BLaER1 treated with 17β-estradiol and CSF1 and Interleukin-3, amounts not matched to agents 10 nM and 100 nM (cell line): ENCODE measurements at regions not wholly inside any gene's neighbourhood (a gene's known extent, or its start where the extent isn't known, plus 50 kb on each side); places are given as distances from the start of the nearest gene placed in this dataset.

Experiments used
- H3K27ac ChIP-seq, 11 experiments: shearing (Covaris generic); formaldehyde crosslinking; 2 replicates each; pipeline ENCODE4 v1.8.1; 2022
- H3K27me3 ChIP-seq, 11 experiments: shearing (Covaris generic); formaldehyde crosslinking; 2 replicates each; pipeline ENCODE4 v1.8.1; 2022
- H3K36me3 ChIP-seq, 11 experiments: shearing (Covaris generic); formaldehyde crosslinking; 2 replicates each; pipeline ENCODE4 v1.8.1; 2022
- H3K4me1 ChIP-seq, 10 experiments: shearing (Covaris generic); formaldehyde crosslinking; 2 replicates each; pipeline ENCODE4 v1.8.1; 2022
- H3K4me2 ChIP-seq, 11 experiments: shearing (Covaris generic); formaldehyde crosslinking; 2 replicates each; pipeline ENCODE4 v1.8.1; 2022
- H3K4me3 ChIP-seq, 10 experiments: shearing (Covaris generic); formaldehyde crosslinking; 2 replicates each; pipeline ENCODE4 v1.8.1; 2022
- H3K9ac ChIP-seq, 11 experiments: shearing (Covaris generic); formaldehyde crosslinking; 2 replicates each; pipeline ENCODE4 v1.8.1; 2022
- H3K9me3 ChIP-seq, 11 experiments: shearing (Covaris generic); formaldehyde crosslinking; replicated peaks in 1 of 11; 2 replicates each; pipeline ENCODE4 v1.8.1; 2022
- H4K20me1 ChIP-seq, 11 experiments: shearing (Covaris generic); formaldehyde crosslinking; 2 replicates each; pipeline ENCODE4 v1.8.1; 2022
- Cebpa-rat ChIP-seq, 11 experiments: shearing (Covaris generic); IDR thresholded peaks; 2 replicates each; pipeline ENCODE4 v1.8.1; 2022

GRCh38 chr2:121019756-121020155 is 265.2 kb downstream of the TFCP2L1 start:
- Histone ChIP-seq H3K9me3 (peaks cover 0 to 6% (median 4%) of the 10 kb centered on the region in 11 experiments; a peak in 6 of 22 replicates), H3K36me3 (no peaks in the 10 kb centered on the region), H4K20me1 (no peaks in the 10 kb centered on the region), H3K27ac (no peak overlapping the region), H3K4me1 (no peaks in the 10 kb centered on the region), H3K4me3 (no peak overlapping the region), H3K4me2 (no peak overlapping the region), H3K9ac (no peak overlapping the region), H3K27me3 (no peaks in the 10 kb centered on the region)
- no peak for TF ChIP-seq Cebpa-rat (IDR thresholded peaks at IDR 0.05)

- no peaks in the 10 kb centered on the region for H3K27me3 ChIP-seq
- TF ChIP-seq Cebpa-rat (IDR thresholded peaks at IDR 0.05), result no peak
- H3K4me1 ChIP-seq, result no peaks in the 10 kb centered on the region
- no peaks in the 10 kb centered on the region for H3K36me3 ChIP-seq
- no peak overlapping the region for H3K4me2 ChIP-seq
- no peaks in the 10 kb centered on the region for H3K9me3 ChIP-seq
- no peaks in the 10 kb centered on the region for H4K20me1 ChIP-seq
- H3K9ac ChIP-seq, result no peak overlapping the region
- H3K4me3 ChIP-seq, result no peak overlapping the region
- no peak overlapping the region for H3K27ac ChIP-seq
Measured at GRCh38 chr2:121021685-121022084, 263.3 kb downstream of the TFCP2L1 start.

GRCh38 chr2:121028577-121028976 is 256.4 kb downstream of the TFCP2L1 start:
- Histone ChIP-seq H3K4me1 (peaks cover 0 to 6% (median 2%) of the 10 kb centered on the region in 10 experiments; a peak in 3 of 20 replicates), H3K27ac (no peak overlapping the region), H3K9me3 (no peaks in the 10 kb centered on the region), H3K9ac (no peak overlapping the region), H3K4me2 (no peak overlapping the region), H3K27me3 (no peaks in the 10 kb centered on the region), H4K20me1 (no peaks in the 10 kb centered on the region), H3K4me3 (no peak overlapping the region), H3K36me3 (no peaks in the 10 kb centered on the region)
- TF ChIP-seq Cebpa-rat (IDR thresholded peaks at IDR 0.05), result no peak

GRCh38 chr2:121030523-121030922 is 254.5 kb downstream of the TFCP2L1 start:
- TF ChIP-seq Cebpa-rat (IDR thresholded peaks at IDR 0.05), result no peak
- Histone ChIP-seq H3K9me3 (no peaks in the 10 kb centered on the region), H3K27ac (no peak overlapping the region), H3K4me1 (peaks cover 0 to 6% (median 2%) of the 10 kb centered on the region in 10 experiments; a peak in 3 of 20 replicates), H4K20me1 (no peaks in the 10 kb centered on the region), H3K9ac (no peak overlapping the region), H3K36me3 (no peaks in the 10 kb centered on the region), H3K27me3 (no peaks in the 10 kb centered on the region), H3K4me3 (no peak overlapping the region), H3K4me2 (no peak overlapping the region)

GRCh38 chr2:121031568-121032340 is 253.2 kb downstream of the TFCP2L1 start:
- no peaks in the 10 kb centered on the region for H4K20me1 ChIP-seq
- peak overlapping the region in 4 of 11 experiments; percentile 15 to 29 (median 20); a peak in 5 of 22 replicates for H3K4me2 ChIP-seq
- H3K4me1 ChIP-seq, result peaks cover 0 to 6% (median 2%) of the 10 kb centered on the region in 10 experiments; a peak in 3 of 20 replicates
- H3K9me3 ChIP-seq, result no peaks in the 10 kb centered on the region
- no peak overlapping the region for H3K9ac ChIP-seq
- no peak overlapping the region for H3K27ac ChIP-seq
- no peak for TF ChIP-seq Cebpa-rat (IDR thresholded peaks at IDR 0.05)
- no peak overlapping the region for H3K4me3 ChIP-seq
- H3K36me3 ChIP-seq, result no peaks in the 10 kb centered on the region
- no peaks in the 10 kb centered on the region for H3K27me3 ChIP-seq

- H3K4me1 ChIP-seq, result peaks cover 0 to 6% (median 2%) of the 10 kb centered on the region in 10 experiments; a peak in 3 of 20 replicates
- H3K9me3 ChIP-seq, result no peaks in the 10 kb centered on the region
- no peak for TF ChIP-seq Cebpa-rat (IDR thresholded peaks at IDR 0.05)
- H3K4me3 ChIP-seq, result no peak overlapping the region
- H3K9ac ChIP-seq, result no peak overlapping the region
- H3K4me2 ChIP-seq, result no peak overlapping the region
- H3K36me3 ChIP-seq, result no peaks in the 10 kb centered on the region
- H3K27me3 ChIP-seq, result no peaks in the 10 kb centered on the region
- no peak overlapping the region for H3K27ac ChIP-seq
- H4K20me1 ChIP-seq, result no peaks in the 10 kb centered on the region
Measured at GRCh38 chr2:121033461-121033996, 251.5 kb downstream of the TFCP2L1 start.

- no peak for TF ChIP-seq Cebpa-rat (IDR thresholded peaks at IDR 0.05)
- H3K9me3 ChIP-seq, result no peaks in the 10 kb centered on the region
- H4K20me1 ChIP-seq, result no peaks in the 10 kb centered on the region
- no peaks in the 10 kb centered on the region for H3K36me3 ChIP-seq
- no peaks in the 10 kb centered on the region for H3K27me3 ChIP-seq
- H3K9ac ChIP-seq, result no peak overlapping the region
- H3K4me2 ChIP-seq, result no peak overlapping the region
- no peak overlapping the region for H3K27ac ChIP-seq
- peaks cover 0 to 6% (median 2%) of the 10 kb centered on the region in 10 experiments; a peak in 3 of 20 replicates for H3K4me1 ChIP-seq
- H3K4me3 ChIP-seq, result no peak overlapping the region
Measured at GRCh38 chr2:121034551-121034950, 250.5 kb downstream of the TFCP2L1 start.

- no peak overlapping the region for H3K4me2 ChIP-seq
- no peaks in the 10 kb centered on the region for H4K20me1 ChIP-seq
- no peak overlapping the region for H3K4me3 ChIP-seq
- no peaks in the 10 kb centered on the region for H3K9me3 ChIP-seq
- no peaks in the 10 kb centered on the region for H3K36me3 ChIP-seq
- TF ChIP-seq Cebpa-rat (IDR thresholded peaks at IDR 0.05), result no peak
- no peaks in the 10 kb centered on the region for H3K27me3 ChIP-seq
- H3K27ac ChIP-seq, result no peak overlapping the region
- peaks cover 0 to 6% (median 2%) of the 10 kb centered on the region in 10 experiments; a peak in 3 of 20 replicates for H3K4me1 ChIP-seq
- no peak overlapping the region for H3K9ac ChIP-seq
Measured at GRCh38 chr2:121036226-121036692, 248.7 kb downstream of the TFCP2L1 start.

GRCh38 chr2:121037480-121037879 is 247.5 kb downstream of the TFCP2L1 start:
- TF ChIP-seq Cebpa-rat (IDR thresholded peaks at IDR 0.05), result no peak
- no peak overlapping the region for H3K27ac ChIP-seq
- H3K4me2 ChIP-seq, result no peak overlapping the region
- no peak overlapping the region for H3K9ac ChIP-seq
- H3K4me1 ChIP-seq, result no peaks in the 10 kb centered on the region
- H3K27me3 ChIP-seq, result no peaks in the 10 kb centered on the region
- H3K9me3 ChIP-seq, result no peaks in the 10 kb centered on the region
- H3K4me3 ChIP-seq, result no peak overlapping the region
- no peaks in the 10 kb centered on the region; a peak in 1 of 22 replicates for H4K20me1 ChIP-seq
- no peaks in the 10 kb centered on the region for H3K36me3 ChIP-seq
